Body of pancreas (tissue), 4 donors: ENCODE measurements at regions not wholly inside any gene's neighbourhood (a gene's known extent, or its start where the extent isn't known, plus 50 kb on each side); places are given as distances from the start of the nearest gene placed in this dataset.

ENCODE experiments used
- CTCF ChIP-seq, 7 experiments: fragments of 450-650 bp in 4 of 7; fragments of 200-600 bp in 3 of 7; sonication (generic) in 3 of 7; IDR thresholded peaks; one replicate each; pipeline ENCODE4 v1.5.1; 2016 to 2019; ENCODE audit warnings: antibody characterized with exemption in 7 of 7
- POLR2A ChIP-seq, 3 donors: fragments of 450-650 bp; IDR thresholded peaks; one replicate each; pipeline ENCODE4 v1.6.1; 2016; ENCODE audit warnings: antibody characterized with exemption in 3 of 3, mild to moderate bottlenecking in 2 of 3

DNA sequence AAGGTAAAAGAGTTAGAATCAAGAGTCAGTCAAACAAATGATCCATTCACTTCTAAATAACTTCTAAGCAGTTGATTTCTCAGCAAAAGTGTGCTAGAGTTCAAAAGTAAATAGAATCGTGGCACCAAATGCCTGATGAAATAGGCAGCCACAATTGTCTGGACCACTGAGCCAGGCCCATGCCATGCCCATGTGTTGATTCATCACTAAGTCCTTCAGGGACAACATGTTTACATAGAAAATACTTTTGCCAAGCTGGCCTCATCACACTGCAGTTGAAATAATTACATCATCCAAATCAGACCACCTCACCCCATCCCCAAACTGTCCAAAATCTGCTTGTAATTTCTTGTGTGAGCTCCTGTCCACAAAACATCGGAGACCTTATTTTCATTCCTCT lies 216.3 kb downstream of the IGSF11 start:
- TF ChIP-seq POLR2A (IDR thresholded peaks at IDR 0.05), result no peak
- TF ChIP-seq CTCF (IDR thresholded peaks at IDR 0.05), result no peak
